ENCODE measurements at regions not wholly inside any gene's neighbourhood (a gene's known extent, or its start where the extent isn't known, plus 50 kb on each side); places are given as distances from the start of the nearest gene placed in this dataset.

DNA sequence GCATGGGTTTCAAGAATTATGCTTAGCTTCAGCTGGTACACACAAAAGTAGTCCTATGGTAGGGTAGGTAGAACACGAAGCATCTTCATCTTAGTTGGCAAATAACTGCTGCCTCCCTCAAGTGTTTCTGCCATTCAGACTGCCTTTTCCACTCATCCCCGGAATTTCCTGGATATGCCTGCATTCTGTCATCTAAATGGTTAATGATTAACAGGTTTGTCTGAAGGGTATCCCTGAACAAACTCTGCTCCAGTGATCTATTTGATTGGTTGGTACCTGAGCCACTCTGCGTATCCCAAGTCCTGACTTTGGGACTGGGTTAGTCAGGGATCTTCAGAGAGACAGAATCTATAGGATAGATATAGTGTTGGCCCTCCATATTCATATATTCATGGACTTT lies 272.3 kb upstream of the RAG2 start:
- intact Hi-C loops (cut with DNase I) = no loop called here

DNA sequence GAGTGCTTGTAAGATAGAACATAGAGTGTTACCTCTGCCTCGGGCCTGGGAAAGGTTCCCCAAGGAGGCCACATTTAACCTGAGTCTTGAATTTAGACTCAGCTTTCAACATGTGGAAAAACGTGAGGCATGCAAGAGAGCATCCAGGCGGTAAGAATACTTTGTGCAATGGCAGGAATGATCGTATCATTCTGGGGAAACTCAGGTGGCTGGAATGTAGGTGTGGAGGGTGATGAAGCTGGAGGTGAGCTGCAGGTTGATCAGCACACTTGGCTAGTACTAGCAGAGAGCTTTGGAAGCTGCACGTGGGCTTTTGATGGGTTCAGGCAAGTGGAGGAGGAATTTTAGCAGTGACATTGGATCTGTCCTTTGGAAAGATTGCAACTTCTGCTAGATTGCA lies 270.3 kb upstream of the RAG2 start:
- Histone ChIP-seq H3K9me3 (no peaks in the 10 kb centered on the region), H3K4me1 (ENCODE audit: insufficient read depth) (no peaks in the 10 kb centered on the region), H3K27me3 (no peaks in the 10 kb centered on the region), H3K4me3 (no peak overlapping the region), H3K27ac (no peak overlapping the region), H3K36me3 (no peaks in the 10 kb centered on the region)
- WGBS, 3 donors = 77 to 79% (median 78%) methylated on average over 5 of the region's 5 CpGs
- intact Hi-C loops (cut with DNase I) = no loop called here
- no peak for TF ChIP-seq POLR2A (IDR thresholded peaks at IDR 0.05)
- TF ChIP-seq, protein P1, sequence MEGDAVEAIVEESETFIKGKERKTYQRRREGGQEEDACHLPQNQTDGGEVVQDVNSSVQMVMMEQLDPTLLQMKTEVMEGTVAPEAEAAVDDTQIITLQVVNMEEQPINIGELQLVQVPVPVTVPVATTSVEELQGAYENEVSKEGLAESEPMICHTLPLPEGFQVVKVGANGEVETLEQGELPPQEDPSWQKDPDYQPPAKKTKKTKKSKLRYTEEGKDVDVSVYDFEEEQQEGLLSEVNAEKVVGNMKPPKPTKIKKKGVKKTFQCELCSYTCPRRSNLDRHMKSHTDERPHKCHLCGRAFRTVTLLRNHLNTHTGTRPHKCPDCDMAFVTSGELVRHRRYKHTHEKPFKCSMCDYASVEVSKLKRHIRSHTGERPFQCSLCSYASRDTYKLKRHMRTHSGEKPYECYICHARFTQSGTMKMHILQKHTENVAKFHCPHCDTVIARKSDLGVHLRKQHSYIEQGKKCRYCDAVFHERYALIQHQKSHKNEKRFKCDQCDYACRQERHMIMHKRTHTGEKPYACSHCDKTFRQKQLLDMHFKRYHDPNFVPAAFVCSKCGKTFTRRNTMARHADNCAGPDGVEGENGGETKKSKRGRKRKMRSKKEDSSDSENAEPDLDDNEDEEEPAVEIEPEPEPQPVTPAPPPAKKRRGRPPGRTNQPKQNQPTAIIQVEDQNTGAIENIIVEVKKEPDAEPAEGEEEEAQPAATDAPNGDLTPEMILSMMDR (IDR thresholded peaks at IDR 0.05) = no peak
- TF ChIP-seq EP300 (IDR thresholded peaks at IDR 0.05) = no peak
- no peak for DNase-seq

More for the DNA sequence above, 272.3 kb upstream of the RAG2 start:
- TF ChIP-seq POLR2A (IDR thresholded peaks at IDR 0.05) (no peak), EP300 (IDR thresholded peaks at IDR 0.05) (no peak)
- TF ChIP-seq, protein P1 (IDR thresholded peaks at IDR 0.05) = no peak
- Histone ChIP-seq H3K4me3 (no peak overlapping the region), H3K36me3 (no peaks in the 10 kb centered on the region), H3K27me3 (no peaks in the 10 kb centered on the region), H3K27ac (no peak overlapping the region), H3K4me1 (ENCODE audit: insufficient read depth) (no peaks in the 10 kb centered on the region), H3K9me3 (no peaks in the 10 kb centered on the region)
- whole genome bisulfite sequencing, 3 donors = 74 to 93% (median 87%) methylated on average over 3 of the region's 3 CpGs
- DNase-seq = no peak

DNA sequence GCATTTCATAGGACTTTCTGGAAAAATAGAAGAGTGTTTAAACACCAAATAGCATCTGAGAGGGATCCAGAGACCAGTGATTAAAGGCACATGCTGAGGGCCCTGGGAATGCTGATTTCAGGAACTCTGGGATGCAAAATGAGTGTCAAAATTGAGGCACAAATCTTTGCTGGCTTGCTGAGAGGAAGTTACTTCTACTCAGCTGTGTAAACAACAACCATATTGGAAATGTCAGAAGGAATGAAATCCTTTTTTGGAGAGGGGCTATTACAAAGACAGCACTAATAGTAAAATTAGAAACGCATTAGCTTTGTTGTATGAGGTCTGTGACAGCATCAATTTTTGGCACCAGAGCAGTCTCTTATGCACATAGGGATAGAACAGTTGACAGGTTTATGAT lies 267.8 kb upstream of the RAG2 start:
- no peak overlapping the region for H3K27ac ChIP-seq
- WGBS, 3 donors = 51 to 68% (median 64%) methylated on average over 1 of the region's 1 CpG
- H3K4me1 ChIP-seq (ENCODE audit: insufficient read depth) = no peaks in the 10 kb centered on the region
- H3K9me3 ChIP-seq = no peaks in the 10 kb centered on the region
- no peaks in the 10 kb centered on the region for H3K36me3 ChIP-seq
- intact Hi-C loops (cut with DNase I) = no loop called here
- H3K27me3 ChIP-seq = no peaks in the 10 kb centered on the region
- DNase-seq = no peak
- TF ChIP-seq EP300 (IDR thresholded peaks at IDR 0.05) = no peak
- TF ChIP-seq POLR2A (IDR thresholded peaks at IDR 0.05) = no peak
- TF ChIP-seq, protein P1 (IDR thresholded peaks at IDR 0.05) = no peak
- no peak overlapping the region for H3K4me3 ChIP-seq

- 62 to 67% (median 65%) methylated on average over 4 of the region's 4 CpGs for WGBS, 3 donors
- no peaks in the 10 kb centered on the region for H3K9me3 ChIP-seq
Observed at GRCh38 chr11:36854875-36855274, 256.8 kb upstream of the RAG2 start.

More at GRCh38 chr11:36854875-36855274, 256.8 kb upstream of the RAG2 start:
- no peaks in the 10 kb centered on the region for H3K4me1 ChIP-seq (ENCODE audit: insufficient read depth)
- no peak overlapping the region for H3K27ac ChIP-seq
- no peak for DNase-seq
- intact Hi-C loops (cut with DNase I) = no loop called here
- TF ChIP-seq EP300 (IDR thresholded peaks at IDR 0.05) (no peak), POLR2A (IDR thresholded peaks at IDR 0.05) (no peak)
- TF ChIP-seq, protein P1 (IDR thresholded peaks at IDR 0.05) = no peak
- H3K27me3 ChIP-seq = no peaks in the 10 kb centered on the region
- H3K36me3 ChIP-seq = no peaks in the 10 kb centered on the region
- H3K4me3 ChIP-seq = no peak overlapping the region

Measured in ovary (tissue), 7 donors.